PC-9 (cell line): ENCODE measurements at regions not wholly inside any gene's neighbourhood (a gene's known extent, or its start where the extent isn't known, plus 50 kb on each side); places are given as distances from the start of the nearest gene placed in this dataset.

Experiments
- BruUV-seq: library from RNA; stranded (reverse); fragments of 400-500 nt; replicated peaks from 2 replicates; lab custom pipeline; 2021; lab: Mats Ljungman, UMichigan
- CTCF ChIA-PET: fragments of 300-600 bp; sonication (Branson Sonifier 250); formaldehyde crosslinking; loops from one replicate; lab custom pipeline; 2022; ENCODE audit warnings: antibody characterized with exemption; lab: Charles Lee
- POLR2A ChIA-PET: fragments of 300-600 bp; sonication (Branson Sonifier 250); formaldehyde crosslinking; loops from one replicate; lab custom pipeline; 2022; ENCODE audit warnings: antibody characterized with exemption; ENCODE audit not compliant: unreplicated experiment; lab: Charles Lee
- DNase-seq, 2 experiments: peaks; one replicate each; pipeline versions ENCODE4 v3.0.0 to v3.0.0-alpha.2; 2015 to 2022; ENCODE audit warnings: mixed read lengths in 1 of 2
- H2AFZ ChIP-seq: fragments of 200-600 bp; sonication (generic); 2 replicates; pipeline ENCODE4 v1.8.1; 2017; ENCODE audit warnings: antibody characterized with exemption
- H3F3A ChIP-seq: fragments of 200-600 bp; sonication (generic); 2 replicates; pipeline ENCODE4 v1.8.1; 2017; ENCODE audit warnings: antibody characterized with exemption, mild to moderate bottlenecking, low read depth; ENCODE audit not compliant: insufficient read depth
- H3K27ac ChIP-seq: fragments of 200-600 bp; sonication (generic); 2 replicates; pipeline ENCODE4 v1.6.1; 2016; ENCODE audit warnings: mixed run types
- H3K27me3 ChIP-seq: fragments of 200-600 bp; sonication (generic); 2 replicates; pipeline ENCODE4 v1.6.1; 2016; ENCODE audit warnings: low read depth, mixed run types; ENCODE audit not compliant: insufficient read depth
- H3K36me3 ChIP-seq: fragments of 200-600 bp; sonication (generic); 2 replicates; pipeline ENCODE4 v1.6.1; 2016; ENCODE audit warnings: low read depth, mixed run types
- H3K4me1 ChIP-seq: fragments of 200-600 bp; sonication (generic); replicated peaks from 2 replicates; pipeline ENCODE4 v1.6.1; 2016; ENCODE audit warnings: mixed run types; ENCODE audit not compliant: insufficient read depth
- H3K4me2 ChIP-seq: fragments of 200-600 bp; sonication (generic); 2 replicates; pipeline ENCODE4 v1.6.1; 2017; ENCODE audit warnings: mixed run types
- H3K4me3 ChIP-seq: fragments of 200-600 bp; sonication (generic); 2 replicates; pipeline ENCODE4 v1.6.1; 2016; ENCODE audit warnings: mixed run types
- H3K79me2 ChIP-seq: fragments of 200-600 bp; sonication (generic); 2 replicates; pipeline ENCODE4 v1.6.1; 2017; ENCODE audit warnings: low read depth, mixed run types
- H3K9me2 ChIP-seq: fragments of 200-600 bp; sonication (generic); 2 replicates; pipeline ENCODE4 v1.8.1; 2017; ENCODE audit warnings: mild to moderate bottlenecking; ENCODE audit not compliant: insufficient read depth
- H3K9me3 ChIP-seq: fragments of 200-600 bp; sonication (generic); 2 replicates; pipeline ENCODE4 v1.8.1; 2016; ENCODE audit warnings: low read depth; ENCODE audit not compliant: insufficient read depth
- H4K20me1 ChIP-seq: fragments of 200-600 bp; sonication (generic); 2 replicates; pipeline ENCODE4 v1.8.1; 2017; ENCODE audit not compliant: insufficient read depth
- CTCF ChIP-seq: fragments of 200-600 bp; sonication (generic); conservative IDR thresholded peaks from 2 replicates; pipeline ENCODE4 v1.6.1; 2017; ENCODE audit warnings: mixed run types, antibody characterized with exemption, mild to moderate bottlenecking, moderate library complexity
- EZH2 ChIP-seq: fragments of 200-600 bp; sonication (generic); IDR thresholded peaks from 2 replicates; pipeline ENCODE4 v1.8.0; 2017; ENCODE audit warnings: antibody characterized with exemption, low read depth
- intact Hi-C: fragments of 100-400 bp; cut with micrococcal nuclease; formaldehyde crosslinking; loops from one replicate; pipeline ENCODE4 v1.10.0; 2022; ENCODE audit not compliant: unreplicated experiment

- intact Hi-C loops: no loop called here
- TF ChIP-seq EZH2 (no peak), CTCF (no peak)
Observed at GRCh38 chr2:48120112-48120511, 194.4 kb upstream of the FOXN2 start.

GRCh38 chr2:48120759-48121242, 193.7 kb upstream of the FOXN2 start:
- no TSS peak for BruUV-seq
- Histone ChIP-seq H3K79me2 (no peaks in the 10 kb centered on the region), H3K27ac (peak overlapping the region; percentile 24; the same call in 1 of the 2 replicates), H4K20me1 (no peaks in the 10 kb centered on the region), H3K9me2 (no peaks in the 10 kb centered on the region), H3K27me3 (no peaks in the 10 kb centered on the region), H3K4me1 (peaks cover 7% of the 10 kb centered on the region; the same call in 1 of the 2 replicates), H3K36me3 (no peaks in the 10 kb centered on the region), H3K9me3 (no peaks in the 10 kb centered on the region; the same call in 1 of the 2 replicates), H3F3A (no peaks in the 10 kb centered on the region), H3K4me3 (no peak overlapping the region), H2AFZ (no peak overlapping the region), H3K4me2 (no peak overlapping the region)
- POLR2A ChIA-PET: interaction anchor here (0.5 kb wide), 1 partner anchor 267 kb away, joined by 4 read pairs; no protein-coding TSS in a partner anchor
- CTCF ChIA-PET: no interaction called here
- intact Hi-C loops: no loop called here
- no peak for DNase-seq
- TF ChIP-seq CTCF: no peak
- no peak for TF ChIP-seq EZH2

More at GRCh38 chr2:48120112-48120511, 194.4 kb upstream of the FOXN2 start:
- no peaks in the 10 kb centered on the region for H3K27me3 ChIP-seq
- CTCF ChIA-PET: no interaction called here
- H4K20me1 ChIP-seq: no peaks in the 10 kb centered on the region
- DNase-seq: no peak
- no peak overlapping the region for H3K27ac ChIP-seq
- H3F3A ChIP-seq: peaks cover 3% of the 10 kb centered on the region; the same call in 1 of the 2 replicates
- BruUV-seq: no TSS peak
- no peak overlapping the region; the same call in 1 of the 2 replicates for H2AFZ ChIP-seq
- H3K4me2 ChIP-seq: no peak overlapping the region
- no peak overlapping the region for H3K4me3 ChIP-seq
- no peaks in the 10 kb centered on the region; the same call in 1 of the 2 replicates for H3K9me3 ChIP-seq
- H3K36me3 ChIP-seq: no peaks in the 10 kb centered on the region
- no peaks in the 10 kb centered on the region for H3K9me2 ChIP-seq
- H3K4me1 ChIP-seq: peaks cover 11% of the 10 kb centered on the region
- POLR2A ChIA-PET: no interaction called here
- no peaks in the 10 kb centered on the region for H3K79me2 ChIP-seq

GRCh38 chr2:48122166-48122565, 192.3 kb upstream of the FOXN2 start:
- ChIA-PET CTCF (interaction anchor here (0.6 kb wide), 1 partner anchor 52 kb away, joined by 4 read pairs; no protein-coding TSS in a partner anchor), POLR2A (no interaction called here)
- Histone ChIP-seq H3K4me3 (no peak overlapping the region), H2AFZ (no peak overlapping the region), H3K9me3 (no peaks in the 10 kb centered on the region; the same call in 1 of the 2 replicates), H3K27ac (no peak overlapping the region), H3K9me2 (no peaks in the 10 kb centered on the region), H3K4me2 (no peak overlapping the region), H3F3A (no peaks in the 10 kb centered on the region), H3K36me3 (no peaks in the 10 kb centered on the region), H4K20me1 (no peaks in the 10 kb centered on the region), H3K27me3 (no peaks in the 10 kb centered on the region), H3K79me2 (no peaks in the 10 kb centered on the region), H3K4me1 (peaks cover 7% of the 10 kb centered on the region; the same call in 1 of the 2 replicates)
- intact Hi-C loops: no loop called here
- no TSS peak for BruUV-seq
- TF ChIP-seq CTCF (no peak), EZH2 (no peak)
- no peak for DNase-seq
